ENCODE measurements at regions not wholly inside any gene's neighbourhood (a gene's known extent, or its start where the extent isn't known, plus 50 kb on each side); places are given as distances from the start of the nearest gene placed in this dataset.

DNA sequence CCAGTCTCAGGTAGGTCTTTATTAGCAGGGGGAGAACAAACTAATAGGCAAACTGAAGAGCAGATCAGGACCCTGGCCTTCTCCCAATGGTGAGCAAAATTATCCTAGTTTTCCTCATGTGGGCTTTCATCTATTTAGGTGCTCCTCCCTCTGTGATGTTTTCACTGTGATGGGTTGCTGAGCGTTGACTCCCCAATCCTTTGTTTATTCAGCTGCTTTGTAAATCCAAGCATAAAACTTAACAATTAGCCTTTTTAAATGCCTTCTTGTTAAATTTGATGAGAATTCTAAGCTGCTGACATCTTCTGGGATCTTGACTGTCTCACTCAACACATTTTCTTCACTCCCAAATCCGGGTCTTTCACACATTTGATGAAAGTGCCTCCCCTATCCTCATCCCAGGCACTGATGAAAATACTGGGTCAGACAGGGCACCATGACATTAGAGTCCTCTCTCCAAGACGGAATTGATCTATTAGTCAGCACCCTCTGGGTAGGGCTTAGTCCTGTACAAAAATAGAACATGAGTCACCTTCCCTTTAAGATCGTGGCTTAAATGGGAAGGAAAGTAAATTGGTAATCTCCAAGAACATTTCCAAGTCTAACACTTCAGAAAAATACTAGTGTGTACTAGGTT lies 199.3 kb upstream of the ISX start:
- TF ChIP-seq, protein P1, sequence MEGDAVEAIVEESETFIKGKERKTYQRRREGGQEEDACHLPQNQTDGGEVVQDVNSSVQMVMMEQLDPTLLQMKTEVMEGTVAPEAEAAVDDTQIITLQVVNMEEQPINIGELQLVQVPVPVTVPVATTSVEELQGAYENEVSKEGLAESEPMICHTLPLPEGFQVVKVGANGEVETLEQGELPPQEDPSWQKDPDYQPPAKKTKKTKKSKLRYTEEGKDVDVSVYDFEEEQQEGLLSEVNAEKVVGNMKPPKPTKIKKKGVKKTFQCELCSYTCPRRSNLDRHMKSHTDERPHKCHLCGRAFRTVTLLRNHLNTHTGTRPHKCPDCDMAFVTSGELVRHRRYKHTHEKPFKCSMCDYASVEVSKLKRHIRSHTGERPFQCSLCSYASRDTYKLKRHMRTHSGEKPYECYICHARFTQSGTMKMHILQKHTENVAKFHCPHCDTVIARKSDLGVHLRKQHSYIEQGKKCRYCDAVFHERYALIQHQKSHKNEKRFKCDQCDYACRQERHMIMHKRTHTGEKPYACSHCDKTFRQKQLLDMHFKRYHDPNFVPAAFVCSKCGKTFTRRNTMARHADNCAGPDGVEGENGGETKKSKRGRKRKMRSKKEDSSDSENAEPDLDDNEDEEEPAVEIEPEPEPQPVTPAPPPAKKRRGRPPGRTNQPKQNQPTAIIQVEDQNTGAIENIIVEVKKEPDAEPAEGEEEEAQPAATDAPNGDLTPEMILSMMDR (conservative IDR thresholded peaks at IDR 0.05; ENCODE audit: control insufficient read depth, insufficient read depth, low read depth, low read length), result no peak
- DNase-seq (ENCODE audit: low read depth), result peak; percentile 52
- no peak overlapping the region for H3K4me3 ChIP-seq (ENCODE audit: control insufficient read depth, low read depth, low read length)

DNA sequence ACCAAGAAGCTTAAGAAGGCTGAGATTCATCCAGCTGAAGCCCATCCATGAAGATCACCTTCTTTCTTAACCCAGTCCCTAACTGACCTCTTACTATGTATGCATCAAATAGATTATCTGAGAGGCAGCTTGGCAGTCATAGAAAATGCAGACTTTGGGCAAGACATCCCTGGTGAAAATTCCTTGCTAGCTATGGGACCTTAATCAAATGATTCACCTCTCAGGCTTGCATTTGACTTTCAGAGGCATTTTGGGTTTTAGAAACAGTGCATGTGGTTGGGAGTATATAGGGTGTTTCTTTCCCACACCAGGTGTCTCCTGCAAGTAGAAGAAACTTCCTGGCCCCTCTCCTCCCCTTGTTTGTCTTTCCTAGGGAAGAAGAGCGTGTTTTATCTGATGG lies 188.5 kb upstream of the ISX start:
- H3K4me3 ChIP-seq (ENCODE audit: control insufficient read depth, low read depth, low read length), result no peak overlapping the region
- no peak for DNase-seq (ENCODE audit: low read depth)

DNA sequence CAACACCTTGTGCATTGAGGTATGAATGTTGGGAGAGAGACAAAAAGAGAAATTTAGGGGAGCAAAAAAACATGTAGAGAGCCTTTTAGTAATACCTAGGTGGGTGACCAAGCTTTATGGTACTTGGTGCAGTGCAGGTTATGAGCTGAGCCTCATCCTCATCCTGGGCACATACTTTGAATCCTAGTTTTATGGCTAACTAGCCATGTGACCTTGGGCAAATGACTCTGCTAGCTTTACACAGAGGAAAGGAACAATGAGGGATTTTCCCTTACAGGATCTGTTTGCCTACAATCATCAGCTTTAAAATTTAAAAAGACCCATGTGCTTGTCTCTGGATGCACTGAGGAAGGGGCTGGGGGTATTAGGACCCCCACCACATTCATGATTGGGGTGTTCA lies 187.8 kb upstream of the ISX start:
- TF ChIP-seq, protein P1 (conservative IDR thresholded peaks at IDR 0.05; ENCODE audit: control insufficient read depth, insufficient read depth, low read depth, low read length), result no peak
- H3K4me3 ChIP-seq (ENCODE audit: control insufficient read depth, low read depth, low read length), result no peak overlapping the region
- DNase-seq (ENCODE audit: low read depth), result no peak

More for the DNA sequence above, 188.5 kb upstream of the ISX start:
- TF ChIP-seq, protein P1 (conservative IDR thresholded peaks at IDR 0.05; ENCODE audit: control insufficient read depth, insufficient read depth, low read depth, low read length), result no peak

DNA sequence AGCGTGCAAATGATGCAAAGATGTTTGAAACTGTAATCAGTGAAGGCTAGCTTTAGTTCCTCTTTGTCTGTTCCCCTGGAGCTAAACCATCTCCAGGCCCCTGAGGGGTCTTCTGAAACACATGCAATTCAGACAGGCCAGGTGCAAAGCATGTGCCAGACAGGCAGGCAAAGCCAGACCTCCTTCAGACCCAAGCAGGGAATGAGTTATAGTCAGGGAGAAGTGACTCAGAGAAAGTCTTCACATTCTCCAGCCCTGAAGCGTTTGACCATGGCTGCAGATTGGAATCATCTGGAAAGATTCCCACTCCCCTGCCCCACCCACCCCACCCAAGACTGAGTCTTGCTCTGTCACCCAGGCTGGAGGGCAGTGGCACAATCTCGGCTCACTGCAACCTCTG lies 187.0 kb upstream of the ISX start:
- TF ChIP-seq, protein P1 (conservative IDR thresholded peaks at IDR 0.05; ENCODE audit: control insufficient read depth, insufficient read depth, low read depth, low read length), result no peak
- H3K4me3 ChIP-seq (ENCODE audit: control insufficient read depth, low read depth, low read length), result no peak overlapping the region
- DNase-seq (ENCODE audit: low read depth), result no peak

DNA sequence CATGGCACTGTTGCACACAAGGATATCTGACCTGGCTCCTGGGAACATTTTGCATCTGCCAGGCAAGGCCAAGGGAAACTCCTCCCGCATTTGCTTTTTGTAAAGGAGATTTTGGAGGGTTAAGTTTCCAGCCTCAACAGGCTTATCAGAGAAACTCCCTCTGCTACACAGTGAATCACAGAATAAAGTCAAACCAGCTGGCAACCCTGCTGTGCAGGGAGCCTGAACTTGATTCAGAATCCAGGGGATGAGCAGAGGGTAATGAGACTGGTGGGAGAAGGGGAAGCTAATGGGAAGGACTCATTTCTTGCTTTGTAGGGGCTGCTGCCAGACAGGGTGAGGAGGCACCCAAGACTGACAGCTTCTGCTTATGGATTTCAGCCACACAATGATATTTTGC lies 185.3 kb upstream of the ISX start:
- no peak overlapping the region for H3K4me3 ChIP-seq (ENCODE audit: control insufficient read depth, low read depth, low read length)
- no peak for DNase-seq (ENCODE audit: low read depth)
- TF ChIP-seq, protein P1 (conservative IDR thresholded peaks at IDR 0.05; ENCODE audit: control insufficient read depth, insufficient read depth, low read depth, low read length), result no peak

DNA sequence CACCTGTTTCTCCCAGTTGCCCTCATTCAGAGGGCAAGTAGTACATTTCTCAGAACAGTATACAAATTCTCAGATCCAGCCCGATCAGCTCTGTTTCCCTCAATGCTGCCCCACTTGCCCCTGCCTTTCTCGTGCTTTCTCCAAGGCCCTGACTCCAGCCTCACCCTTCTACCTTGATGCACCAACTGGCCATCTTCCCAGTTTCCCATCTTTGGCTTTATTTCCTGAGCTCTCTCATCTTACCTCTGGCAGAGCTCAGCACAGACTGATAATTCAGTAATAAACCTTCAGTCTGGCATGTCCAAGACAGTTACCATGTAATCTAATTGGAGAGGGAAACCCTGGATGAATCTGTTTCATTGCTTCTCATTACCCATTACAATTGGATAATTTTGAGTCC lies 184.5 kb upstream of the ISX start:
- TF ChIP-seq, protein P1 (conservative IDR thresholded peaks at IDR 0.05; ENCODE audit: control insufficient read depth, insufficient read depth, low read depth, low read length), result no peak
- no peak for DNase-seq (ENCODE audit: low read depth)
- H3K4me3 ChIP-seq (ENCODE audit: control insufficient read depth, low read depth, low read length), result no peak overlapping the region

DNA sequence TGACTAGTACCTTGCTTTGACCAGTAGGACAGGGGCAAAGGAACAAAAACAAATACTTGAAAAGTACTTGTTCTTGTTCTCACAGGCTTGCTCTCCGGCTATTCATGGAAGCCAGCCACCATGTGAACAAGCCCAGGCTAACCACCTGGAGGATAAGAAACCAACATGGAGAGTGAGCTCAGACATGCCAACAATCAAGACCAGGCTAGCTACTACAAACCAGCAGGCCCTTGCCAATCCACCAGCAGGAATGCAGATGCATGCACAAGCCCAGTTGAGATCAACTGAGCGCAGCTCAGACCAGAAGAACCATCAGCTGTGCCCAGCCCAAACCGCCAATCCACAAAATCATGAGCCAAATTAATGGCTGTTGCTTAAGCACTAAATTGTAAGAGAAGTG lies 180.1 kb upstream of the ISX start:
- DNase-seq (ENCODE audit: low read depth), result no peak

More for the DNA sequence above, 180.1 kb upstream of the ISX start:
- no peak overlapping the region for H3K4me3 ChIP-seq (ENCODE audit: control insufficient read depth, low read depth, low read length)
- TF ChIP-seq, protein P1 (conservative IDR thresholded peaks at IDR 0.05; ENCODE audit: control insufficient read depth, insufficient read depth, low read depth, low read length), result no peak
